WERI-Rb-1 (cell line): ENCODE measurements at regions not wholly inside any gene's neighbourhood (a gene's known extent, or its start where the extent isn't known, plus 50 kb on each side); places are given as distances from the start of the nearest gene placed in this dataset.

Source experiments
- DNase-seq: peaks from one replicate; pipeline ENCODE4 v3.0.0-alpha.2; 2020
- H3K27ac ChIP-seq: fragments of 250-450 bp; sonication (Bioruptor Pico); 2 replicates; pipeline ENCODE4 v1.5.1; 2020; ENCODE audit warnings: mild to moderate bottlenecking, moderate library complexity
- H3K27me3 ChIP-seq: fragments of 250-450 bp; sonication (Bioruptor Pico); 2 replicates; pipeline ENCODE4 v1.5.1; 2021; ENCODE audit warnings: mild to moderate bottlenecking, low read depth, moderate library complexity; ENCODE audit not compliant: insufficient read depth, severe bottlenecking
- H3K36me3 ChIP-seq: fragments of 250-450 bp; sonication (Bioruptor Pico); 2 replicates; pipeline ENCODE4 v1.5.1; 2020; ENCODE audit warnings: mild to moderate bottlenecking, moderate library complexity
- H3K4me3 ChIP-seq: 2 replicates; pipeline ENCODE4 v1.5.1; 2011; ENCODE audit warnings: low read depth, mild to moderate bottlenecking, control low read depth, low read length
- H3K9me3 ChIP-seq: fragments of 250-450 bp; sonication (Bioruptor Pico); 2 replicates; pipeline ENCODE4 v1.5.1; 2021; ENCODE audit warnings: mild to moderate bottlenecking, moderate library complexity; ENCODE audit not compliant: severe bottlenecking
- TF ChIP-seq, protein P1 (sequence below): IDR thresholded peaks from 2 replicates; pipeline ENCODE4 v1.5.1; 2011; ENCODE audit warnings: low read depth, mild to moderate bottlenecking, control low read depth, inconsistent platforms, low read length

- H3K27me3 ChIP-seq, result no peaks in the 10 kb centered on the region
- H3K4me3 ChIP-seq, result no peak overlapping the region
- TF ChIP-seq, protein P1, sequence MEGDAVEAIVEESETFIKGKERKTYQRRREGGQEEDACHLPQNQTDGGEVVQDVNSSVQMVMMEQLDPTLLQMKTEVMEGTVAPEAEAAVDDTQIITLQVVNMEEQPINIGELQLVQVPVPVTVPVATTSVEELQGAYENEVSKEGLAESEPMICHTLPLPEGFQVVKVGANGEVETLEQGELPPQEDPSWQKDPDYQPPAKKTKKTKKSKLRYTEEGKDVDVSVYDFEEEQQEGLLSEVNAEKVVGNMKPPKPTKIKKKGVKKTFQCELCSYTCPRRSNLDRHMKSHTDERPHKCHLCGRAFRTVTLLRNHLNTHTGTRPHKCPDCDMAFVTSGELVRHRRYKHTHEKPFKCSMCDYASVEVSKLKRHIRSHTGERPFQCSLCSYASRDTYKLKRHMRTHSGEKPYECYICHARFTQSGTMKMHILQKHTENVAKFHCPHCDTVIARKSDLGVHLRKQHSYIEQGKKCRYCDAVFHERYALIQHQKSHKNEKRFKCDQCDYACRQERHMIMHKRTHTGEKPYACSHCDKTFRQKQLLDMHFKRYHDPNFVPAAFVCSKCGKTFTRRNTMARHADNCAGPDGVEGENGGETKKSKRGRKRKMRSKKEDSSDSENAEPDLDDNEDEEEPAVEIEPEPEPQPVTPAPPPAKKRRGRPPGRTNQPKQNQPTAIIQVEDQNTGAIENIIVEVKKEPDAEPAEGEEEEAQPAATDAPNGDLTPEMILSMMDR, result no peak
- H3K9me3 ChIP-seq, result no peaks in the 10 kb centered on the region
- DNase-seq, result no peak
- no peak overlapping the region for H3K27ac ChIP-seq
- H3K36me3 ChIP-seq, result no peaks in the 10 kb centered on the region
Measured at GRCh38 chr9:18022642-18023041, 443.8 kb downstream of the SH3GL2 start.

GRCh38 chr9:18023332-18023731 is 444.5 kb downstream of the SH3GL2 start:
- no peak for DNase-seq
- TF ChIP-seq, protein P1, result no peak
- H3K9me3 ChIP-seq, result no peaks in the 10 kb centered on the region

GRCh38 chr9:18032636-18033035 is 441.3 kb upstream of the ADAMTSL1 start:
- no peak overlapping the region for H3K27ac ChIP-seq
- TF ChIP-seq, protein P1, result no peak
- H3K27me3 ChIP-seq, result no peaks in the 10 kb centered on the region
- no peaks in the 10 kb centered on the region for H3K36me3 ChIP-seq
- no peak for DNase-seq
- no peaks in the 10 kb centered on the region for H3K9me3 ChIP-seq
- no peak overlapping the region for H3K4me3 ChIP-seq

More at GRCh38 chr9:18023332-18023731, 444.5 kb downstream of the SH3GL2 start:
- Histone ChIP-seq H3K27me3 (no peaks in the 10 kb centered on the region), H3K4me3 (no peak overlapping the region), H3K27ac (no peak overlapping the region), H3K36me3 (no peaks in the 10 kb centered on the region)

GRCh38 chr9:18036422-18037187 is 437.3 kb upstream of the ADAMTSL1 start:
- TF ChIP-seq, protein P1, result no peak
- H3K27me3 ChIP-seq, result no peaks in the 10 kb centered on the region
- no peaks in the 10 kb centered on the region for H3K9me3 ChIP-seq
- DNase-seq, result no peak
- no peak overlapping the region for H3K27ac ChIP-seq
- H3K4me3 ChIP-seq, result no peak overlapping the region
- no peaks in the 10 kb centered on the region for H3K36me3 ChIP-seq

GRCh38 chr9:18037981-18038380 is 436.0 kb upstream of the ADAMTSL1 start:
- DNase-seq, result no peak
- Histone ChIP-seq H3K27ac (no peak overlapping the region), H3K36me3 (no peaks in the 10 kb centered on the region), H3K9me3 (no peaks in the 10 kb centered on the region), H3K4me3 (no peak overlapping the region), H3K27me3 (no peaks in the 10 kb centered on the region)
- TF ChIP-seq, protein P1, result no peak

GRCh38 chr9:18040327-18040726 is 433.6 kb upstream of the ADAMTSL1 start:
- TF ChIP-seq, protein P1, result no peak
- H3K4me3 ChIP-seq, result no peak overlapping the region
- H3K9me3 ChIP-seq, result no peaks in the 10 kb centered on the region
- H3K27ac ChIP-seq, result no peak overlapping the region
- H3K36me3 ChIP-seq, result no peaks in the 10 kb centered on the region
- no peaks in the 10 kb centered on the region for H3K27me3 ChIP-seq
- DNase-seq, result no peak
